H9 (cell line): ENCODE measurements at regions not wholly inside any gene's neighbourhood (a gene's known extent, or its start where the extent isn't known, plus 50 kb on each side); places are given as distances from the start of the nearest gene placed in this dataset.

ENCODE experiments used
- DNase-seq: peaks from one replicate; pipeline ENCODE4 v3.0.0-alpha.2; 2017
- H2AFZ ChIP-seq: one replicate; pipeline ENCODE4 v1.6.1; 2013; ENCODE audit warnings: mild to moderate bottlenecking, low read length, control low read depth, moderate library complexity
- H2AK5ac ChIP-seq: 2 replicates; pipeline ENCODE4 v1.6.1; 2013; ENCODE audit warnings: low read length, control low read depth, mixed read lengths; ENCODE audit not compliant: insufficient read length
- H2BK120ac ChIP-seq: one replicate; pipeline ENCODE4 v1.6.1; 2013; ENCODE audit warnings: low read depth, mild to moderate bottlenecking, low read length, control low read depth, inconsistent platforms; ENCODE audit not compliant: poor library complexity, severe bottlenecking
- H2BK12ac ChIP-seq: 2 replicates; pipeline ENCODE4 v1.6.1; 2013; ENCODE audit warnings: low read length, control low read depth, mixed read lengths, low read depth; ENCODE audit not compliant: insufficient read length
- H2BK15ac ChIP-seq: 2 replicates; pipeline ENCODE4 v1.6.1; 2013; ENCODE audit warnings: low read depth, low read length, control low read depth
- H2BK20ac ChIP-seq: one replicate; pipeline ENCODE4 v1.6.1; 2013; ENCODE audit warnings: low read depth, mild to moderate bottlenecking, low read length, control low read depth, inconsistent platforms; ENCODE audit not compliant: poor library complexity, severe bottlenecking
- H2BK5ac ChIP-seq: 2 replicates; pipeline ENCODE4 v1.6.1; 2013; ENCODE audit warnings: low read length, control low read depth, mixed read lengths; ENCODE audit not compliant: insufficient read length
- H3K14ac ChIP-seq: 2 replicates; pipeline ENCODE4 v1.6.1; 2013; ENCODE audit warnings: low read length, control low read depth; ENCODE audit not compliant: insufficient read depth
- H3K18ac ChIP-seq: 2 replicates; pipeline ENCODE4 v1.6.1; 2013; ENCODE audit warnings: low read depth, mild to moderate bottlenecking, mixed read lengths, low read length, control low read depth; ENCODE audit not compliant: insufficient read length
- H3K23ac ChIP-seq: 2 replicates; pipeline ENCODE4 v1.6.1; 2013; ENCODE audit warnings: low read length, control low read depth, mixed read lengths, low read depth; ENCODE audit not compliant: insufficient read length
- H3K23me2 ChIP-seq: 2 replicates; pipeline ENCODE4 v1.6.1; 2013; ENCODE audit warnings: low read depth, mild to moderate bottlenecking, mixed read lengths, low read length, control low read depth; ENCODE audit not compliant: insufficient read length, poor library complexity, severe bottlenecking
- H3K27ac ChIP-seq: 2 replicates; pipeline ENCODE4 v1.5.1; 2013; ENCODE audit warnings: low read length, control low read depth, mixed read lengths, low read depth; ENCODE audit not compliant: insufficient read length
- H3K27me3 ChIP-seq: 2 replicates; pipeline ENCODE4 v1.6.1; 2013; ENCODE audit warnings: low read length, control low read depth, inconsistent platforms; ENCODE audit not compliant: insufficient read depth
- H3K4ac ChIP-seq: 2 replicates; pipeline ENCODE4 v1.6.1; 2013; ENCODE audit warnings: low read depth, mild to moderate bottlenecking, control low read depth, inconsistent platforms, low read length, moderate library complexity
- H3K4me1 ChIP-seq: 2 replicates; pipeline ENCODE4 v1.6.1; 2013; ENCODE audit warnings: low read length, control low read depth, inconsistent platforms; ENCODE audit not compliant: insufficient read depth
- H3K4me2 ChIP-seq: 2 replicates; pipeline ENCODE4 v1.6.1; 2013; ENCODE audit warnings: low read length, control low read depth, mixed read lengths; ENCODE audit not compliant: insufficient read length, insufficient read depth
- H3K56ac ChIP-seq: 2 replicates; pipeline ENCODE4 v1.6.1; 2013; ENCODE audit warnings: low read depth, mild to moderate bottlenecking, mixed read lengths, low read length, control low read depth; ENCODE audit not compliant: insufficient read length
- H3K79me1 ChIP-seq: 2 replicates; pipeline ENCODE4 v1.6.1; 2013; ENCODE audit warnings: low read depth, mild to moderate bottlenecking, moderate library complexity, low read length, control low read depth, inconsistent platforms; ENCODE audit not compliant: insufficient read depth, poor library complexity, severe bottlenecking
- H3K79me2 ChIP-seq: 2 replicates; pipeline ENCODE4 v1.6.1; 2013; ENCODE audit warnings: low read length, control low read depth, inconsistent platforms; ENCODE audit not compliant: insufficient read depth
- H3K9ac ChIP-seq: 2 replicates; pipeline ENCODE4 v1.6.1; 2013; ENCODE audit warnings: low read length, control low read depth, mixed read lengths; ENCODE audit not compliant: insufficient read length; ENCODE audit errors: extremely low read depth
- H3K9me3 ChIP-seq: one replicate; pipeline ENCODE4 v1.6.1; 2013; ENCODE audit warnings: low read depth, low read length, inconsistent platforms; ENCODE audit not compliant: control insufficient read depth
- H3T11ph ChIP-seq: one replicate; pipeline ENCODE4 v1.6.1; 2013; ENCODE audit warnings: mild to moderate bottlenecking, low read length, control low read depth, inconsistent platforms
- H4K20me1 ChIP-seq: one replicate; pipeline ENCODE4 v1.6.1; 2013; ENCODE audit not compliant: control insufficient read depth, insufficient read length, insufficient read depth
- H4K5ac ChIP-seq: 2 replicates; pipeline ENCODE4 v1.6.1; 2013; ENCODE audit warnings: low read depth, mild to moderate bottlenecking, mixed read lengths, low read length, control low read depth; ENCODE audit not compliant: insufficient read length
- H4K8ac ChIP-seq: replicated peaks from 2 replicates; pipeline ENCODE4 v1.6.1; 2013; ENCODE audit warnings: low read length, control low read depth, mixed read lengths, low read depth; ENCODE audit not compliant: insufficient read length
- H4K91ac ChIP-seq: 2 replicates; pipeline ENCODE4 v1.6.1; 2013; ENCODE audit warnings: low read depth, mild to moderate bottlenecking, moderate library complexity, mixed read lengths, low read length, control low read depth; ENCODE audit not compliant: insufficient read length
- H3K27ac Mint-ChIP-seq, 3 experiments: 2 replicates in 2 of 3; 3 replicates in 1 of 3; pipeline ENCODE4 v1.8.0; 2020 to 2021; ENCODE audit warnings: mixed read lengths in 3 of 3, mild to moderate bottlenecking in 1 of 3, moderate library complexity in 1 of 3
- H3K27me3 Mint-ChIP-seq: 2 replicates; pipeline ENCODE4 v1.8.0; 2021; ENCODE audit warnings: low read depth, mild to moderate bottlenecking, moderate library complexity, mixed read lengths
- H3K36me3 Mint-ChIP-seq, 3 experiments: 2 replicates in 2 of 3; 3 replicates in 1 of 3; pipeline ENCODE4 v1.8.0; 2020 to 2021; ENCODE audit warnings: low read depth in 3 of 3, mixed read lengths in 3 of 3; ENCODE audit not compliant: insufficient read depth in 1 of 3
- H3K4me1 Mint-ChIP-seq, 2 experiments: 2 replicates each; pipeline ENCODE4 v1.8.0; 2020; ENCODE audit warnings: mixed read lengths in 2 of 2
- H3K4me3 Mint-ChIP-seq, 2 experiments: 2 replicates in 1 of 2; 3 replicates in 1 of 2; pipeline ENCODE4 v1.8.0; 2020 to 2021; ENCODE audit warnings: mild to moderate bottlenecking in 2 of 2, mixed read lengths in 2 of 2, moderate library complexity in 1 of 2
- H3K9me3 Mint-ChIP-seq, 2 experiments: 2 replicates in 1 of 2; 3 replicates in 1 of 2; pipeline ENCODE4 v1.8.0; 2020; ENCODE audit warnings: mild to moderate bottlenecking in 2 of 2, mixed read lengths in 2 of 2, moderate library complexity in 1 of 2
- WGBS: extraction: QIAGEN DNeasy Blood & Tissue Kit; methylation state at CpG from one replicate; pipeline ENCODE4 v1.1.7; 2013; ENCODE audit warnings: missing lambda C conversion rate, low lambda C conversion rate, mixed read lengths; ENCODE audit not compliant: insufficient read length; ENCODE audit errors: extremely low coverage; 5-methylcytosine and 5-hydroxymethylcytosine counted together
- TF ChIP-seq, protein P1 (sequence below): fragments of 200-600 bp; sonication (generic); conservative IDR thresholded peaks from 3 replicates; pipeline ENCODE4 v1.8.0; 2021; ENCODE audit warnings: antibody characterized with exemption, mild to moderate bottlenecking

DNA sequence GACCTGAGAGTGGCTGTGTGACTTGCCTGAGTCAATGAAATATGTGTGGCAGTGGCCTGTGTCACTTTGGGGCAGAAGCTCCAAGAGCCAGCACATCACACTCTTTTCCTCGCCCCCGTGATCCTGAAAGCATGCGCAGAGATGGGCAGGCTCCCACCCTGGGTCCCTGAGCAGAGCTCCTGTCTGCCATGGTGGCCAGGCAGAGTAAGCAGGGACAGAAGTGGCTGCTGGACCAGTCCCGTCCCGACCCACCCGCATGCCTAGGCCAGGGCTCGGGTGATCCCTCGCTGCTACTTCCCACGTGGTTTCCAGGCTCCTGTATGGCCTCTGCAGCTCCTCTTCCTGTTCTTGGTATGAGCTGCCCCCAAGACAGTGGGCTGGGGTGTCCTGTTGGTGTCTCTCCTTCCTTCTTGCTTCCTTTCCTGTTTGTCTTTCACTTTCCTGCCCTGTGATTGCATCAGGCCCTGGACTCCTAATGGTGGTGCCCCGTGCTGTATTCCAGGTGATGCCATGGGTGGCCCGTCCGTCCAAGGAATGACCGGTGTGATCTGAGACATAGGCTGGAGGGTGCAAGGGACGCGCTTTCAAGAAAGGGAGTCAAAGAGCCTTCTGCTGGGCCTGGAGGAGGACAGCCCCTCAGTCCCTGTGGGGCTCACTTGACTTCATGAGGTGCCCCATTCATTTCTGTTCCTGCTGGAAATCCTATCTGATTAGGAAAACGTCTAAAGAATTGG is 71.4 kb upstream of the SHH start:
- Histone ChIP-seq H2BK20ac (no peak overlapping the region), H3K4ac (no peak overlapping the region), H4K5ac (no peak overlapping the region), H3K27me3 (no peaks in the 10 kb centered on the region), H3K23me2 (no peaks in the 10 kb centered on the region), H3K9me3 (no peaks in the 10 kb centered on the region), H3K14ac (no peak overlapping the region), H3T11ph (no peak overlapping the region), H3K27ac (no peak overlapping the region), H3K4me2 (no peak overlapping the region), H2BK15ac (no peak overlapping the region), H2BK5ac (no peak overlapping the region), H3K23ac (no peak overlapping the region), H2AFZ (no peak overlapping the region), H3K9ac (no peak overlapping the region), H3K79me2 (no peaks in the 10 kb centered on the region), H3K79me1 (no peaks in the 10 kb centered on the region), H4K8ac (no peak overlapping the region), H3K56ac (no peak overlapping the region), H2BK12ac (no peak overlapping the region), H4K20me1 (no peaks in the 10 kb centered on the region), H3K18ac (no peak overlapping the region), H2AK5ac (no peak overlapping the region), H3K4me1 (no peaks in the 10 kb centered on the region; the same call in 1 of the 2 replicates), H4K91ac (no peak overlapping the region), H2BK120ac (no peak overlapping the region)
- no CpG with 5 or more reads among the region's 16 CpGs for WGBS
- peak; percentile 17 for DNase-seq
- Mint-ChIP-seq H3K27ac (peak overlapping the region in 1 of 3 experiments; percentile 33; a peak in 2 of 7 replicates), H3K36me3 (no peaks in the 10 kb centered on the region), H3K9me3 (peaks cover 0 to 2% of the 10 kb centered on the region in 2 experiments; a peak in 2 of 5 replicates), H3K4me3 (no peak overlapping the region), H3K27me3 (peaks cover 5% of the 10 kb centered on the region), H3K4me1 (peaks cover 7 to 8% of the 10 kb centered on the region in 2 experiments)
- TF ChIP-seq, protein P1, sequence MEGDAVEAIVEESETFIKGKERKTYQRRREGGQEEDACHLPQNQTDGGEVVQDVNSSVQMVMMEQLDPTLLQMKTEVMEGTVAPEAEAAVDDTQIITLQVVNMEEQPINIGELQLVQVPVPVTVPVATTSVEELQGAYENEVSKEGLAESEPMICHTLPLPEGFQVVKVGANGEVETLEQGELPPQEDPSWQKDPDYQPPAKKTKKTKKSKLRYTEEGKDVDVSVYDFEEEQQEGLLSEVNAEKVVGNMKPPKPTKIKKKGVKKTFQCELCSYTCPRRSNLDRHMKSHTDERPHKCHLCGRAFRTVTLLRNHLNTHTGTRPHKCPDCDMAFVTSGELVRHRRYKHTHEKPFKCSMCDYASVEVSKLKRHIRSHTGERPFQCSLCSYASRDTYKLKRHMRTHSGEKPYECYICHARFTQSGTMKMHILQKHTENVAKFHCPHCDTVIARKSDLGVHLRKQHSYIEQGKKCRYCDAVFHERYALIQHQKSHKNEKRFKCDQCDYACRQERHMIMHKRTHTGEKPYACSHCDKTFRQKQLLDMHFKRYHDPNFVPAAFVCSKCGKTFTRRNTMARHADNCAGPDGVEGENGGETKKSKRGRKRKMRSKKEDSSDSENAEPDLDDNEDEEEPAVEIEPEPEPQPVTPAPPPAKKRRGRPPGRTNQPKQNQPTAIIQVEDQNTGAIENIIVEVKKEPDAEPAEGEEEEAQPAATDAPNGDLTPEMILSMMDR: no peak
